ENCODE measurements at regions not wholly inside any gene's neighbourhood (a gene's known extent, or its start where the extent isn't known, plus 50 kb on each side); places are given as distances from the start of the nearest gene placed in this dataset.

- H3K9ac ChIP-seq (ENCODE audit: low read depth, low read length) = no peak overlapping the region
- H3K36me3 ChIP-seq (ENCODE audit: insufficient read depth, low read length) = no peaks in the 10 kb centered on the region
- H3K4me2 ChIP-seq (ENCODE audit: low read length) = no peak overlapping the region
- H3K4me1 ChIP-seq (ENCODE audit: control insufficient read depth, insufficient read depth, low read length) = no peaks in the 10 kb centered on the region
- no peak overlapping the region for H3K4me3 ChIP-seq (ENCODE audit: low read length)
- H3K27me3 ChIP-seq (ENCODE audit: control insufficient read depth, insufficient read depth, low read length) = peaks cover 8% of the 10 kb centered on the region
- H3K9me3 ChIP-seq (replicated peaks; ENCODE audit: low read length) = no peaks in the 10 kb centered on the region
These were observed 263.0 kb upstream of the UBASH3B start for GRCh38 chr11:122392508-122392907.

DNA sequence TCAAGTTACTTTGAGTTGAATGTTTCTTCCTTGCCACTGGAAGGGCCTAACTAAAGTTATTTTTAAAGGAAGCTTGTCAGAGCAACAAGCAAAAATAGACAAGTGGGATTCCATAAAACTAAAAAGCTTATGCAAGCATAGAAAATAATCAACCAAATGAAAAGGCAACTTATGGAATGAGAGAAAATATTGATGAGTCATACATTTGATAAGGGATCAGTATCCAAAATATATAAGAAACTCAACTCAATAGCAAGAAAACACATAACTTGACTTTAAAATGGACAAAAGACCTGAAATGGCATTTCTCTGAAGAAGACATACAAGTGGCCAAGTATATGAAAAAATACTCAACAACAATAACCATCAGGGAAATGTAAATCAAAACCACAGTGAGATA, 264.5 kb upstream of the UBASH3B start:
- H3K4me3 ChIP-seq (ENCODE audit: low read length) = no peak overlapping the region
- peaks cover 14% of the 10 kb centered on the region for H3K27me3 ChIP-seq (ENCODE audit: control insufficient read depth, insufficient read depth, low read length)
- no peak overlapping the region for H3K4me2 ChIP-seq (ENCODE audit: low read length)
- H3K36me3 ChIP-seq (ENCODE audit: insufficient read depth, low read length) = no peaks in the 10 kb centered on the region
- no peaks in the 10 kb centered on the region for H3K4me1 ChIP-seq (ENCODE audit: control insufficient read depth, insufficient read depth, low read length)
- no peaks in the 10 kb centered on the region for H3K9me3 ChIP-seq (replicated peaks; ENCODE audit: low read length)
- H3K9ac ChIP-seq (ENCODE audit: low read depth, low read length) = no peak overlapping the region

GRCh38 chr11:122383186-122383585, 267.2 kb upstream of the BLID start:
- Histone ChIP-seq H3K4me3 (ENCODE audit: low read length) (no peak overlapping the region), H3K4me2 (ENCODE audit: low read length) (no peak overlapping the region), H3K9ac (ENCODE audit: low read depth, low read length) (no peak overlapping the region), H3K4me1 (ENCODE audit: control insufficient read depth, insufficient read depth, low read length) (no peaks in the 10 kb centered on the region), H3K36me3 (ENCODE audit: insufficient read depth, low read length) (no peaks in the 10 kb centered on the region), H3K9me3 (replicated peaks; ENCODE audit: low read length) (no peaks in the 10 kb centered on the region), H3K27me3 (ENCODE audit: control insufficient read depth, insufficient read depth, low read length) (peaks cover 13% of the 10 kb centered on the region)

GRCh38 chr11:122375687-122376399, 259.8 kb upstream of the BLID start:
- no peaks in the 10 kb centered on the region for H3K4me1 ChIP-seq (ENCODE audit: control insufficient read depth, insufficient read depth, low read length)
- no peaks in the 10 kb centered on the region for H3K9me3 ChIP-seq (replicated peaks; ENCODE audit: low read length)

GRCh38 chr11:122368796-122369195, 252.8 kb upstream of the BLID start:
- Histone ChIP-seq H3K9ac (ENCODE audit: low read depth, low read length) (no peak overlapping the region), H3K4me3 (ENCODE audit: low read length) (no peak overlapping the region), H3K27me3 (ENCODE audit: control insufficient read depth, insufficient read depth, low read length) (peaks cover 24% of the 10 kb centered on the region), H3K36me3 (ENCODE audit: insufficient read depth, low read length) (no peaks in the 10 kb centered on the region), H3K4me2 (ENCODE audit: low read length) (no peak overlapping the region), H3K9me3 (replicated peaks; ENCODE audit: low read length) (no peaks in the 10 kb centered on the region), H3K4me1 (ENCODE audit: control insufficient read depth, insufficient read depth, low read length) (no peaks in the 10 kb centered on the region)

More at GRCh38 chr11:122375687-122376399, 259.8 kb upstream of the BLID start:
- Histone ChIP-seq H3K9ac (ENCODE audit: low read depth, low read length) (no peak overlapping the region), H3K4me2 (ENCODE audit: low read length) (no peak overlapping the region), H3K27me3 (ENCODE audit: control insufficient read depth, insufficient read depth, low read length) (peaks cover 9% of the 10 kb centered on the region), H3K4me3 (ENCODE audit: low read length) (no peak overlapping the region), H3K36me3 (ENCODE audit: insufficient read depth, low read length) (no peaks in the 10 kb centered on the region)

DNA sequence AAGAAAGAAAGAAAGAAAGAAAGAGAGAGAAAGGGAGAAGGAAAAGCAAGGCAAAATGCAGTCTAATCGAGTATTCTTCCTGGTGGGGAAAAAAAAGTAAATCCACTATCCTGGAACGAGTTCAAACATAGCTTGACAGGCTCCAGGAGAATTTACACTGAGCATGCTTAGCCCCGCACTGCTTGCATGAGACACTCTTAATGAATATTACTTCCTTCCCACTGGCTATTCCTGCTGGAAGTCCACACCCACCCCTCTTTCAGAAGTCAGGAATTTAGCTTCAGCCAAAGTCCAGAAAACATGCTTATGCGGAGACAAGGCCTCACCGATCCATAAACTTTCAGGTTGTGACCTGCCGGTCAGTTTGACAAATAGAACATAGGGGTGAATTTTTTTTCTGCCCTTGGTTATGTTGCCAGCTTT, 251.8 kb upstream of the BLID start:
- H3K36me3 ChIP-seq (ENCODE audit: insufficient read depth, low read length) = no peaks in the 10 kb centered on the region
- no peak overlapping the region for H3K9ac ChIP-seq (ENCODE audit: low read depth, low read length)
- H3K4me1 ChIP-seq (ENCODE audit: control insufficient read depth, insufficient read depth, low read length) = no peaks in the 10 kb centered on the region
- peaks cover 24% of the 10 kb centered on the region for H3K27me3 ChIP-seq (ENCODE audit: control insufficient read depth, insufficient read depth, low read length)
- no peaks in the 10 kb centered on the region for H3K9me3 ChIP-seq (replicated peaks; ENCODE audit: low read length)
- no peak overlapping the region for H3K4me3 ChIP-seq (ENCODE audit: low read length)
- H3K4me2 ChIP-seq (ENCODE audit: low read length) = no peak overlapping the region

DNA sequence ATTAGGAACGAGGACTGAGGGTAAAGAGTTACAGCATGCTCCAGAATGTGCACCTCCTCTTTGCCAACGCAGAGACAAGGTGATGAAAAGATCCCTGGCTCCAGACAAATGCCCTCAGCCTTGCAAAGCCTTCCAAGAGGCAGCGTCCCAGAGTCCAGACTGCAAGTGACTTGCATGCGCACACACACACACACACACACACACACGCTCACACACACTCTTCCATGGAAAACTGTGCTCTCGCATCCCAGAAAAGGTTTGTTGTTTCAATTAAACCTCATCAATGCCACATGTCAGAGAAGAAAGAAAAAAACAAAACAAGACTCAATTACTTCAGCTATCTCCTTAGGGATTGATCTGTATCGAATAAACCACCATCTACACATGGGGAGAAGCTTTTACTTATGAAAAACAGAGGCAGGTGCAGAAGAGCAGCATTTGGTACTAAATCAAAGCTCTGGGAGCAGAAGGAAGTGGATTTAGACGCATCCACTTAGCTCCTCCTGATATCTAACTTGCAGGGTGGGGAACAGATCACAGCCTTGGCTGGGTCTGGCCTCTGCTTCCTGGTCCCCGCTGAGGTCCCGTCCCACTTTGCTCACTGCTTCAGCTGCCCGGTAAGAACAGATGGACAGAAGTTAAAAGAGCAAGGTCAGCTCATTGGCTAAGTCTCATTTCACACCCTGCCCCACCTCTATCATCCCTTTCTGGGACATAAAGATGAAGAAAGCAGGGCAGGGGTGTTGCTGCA, 249.8 kb upstream of the BLID start:
- Histone ChIP-seq H3K27me3 (ENCODE audit: control insufficient read depth, insufficient read depth, low read length) (peaks cover 22% of the 10 kb centered on the region), H3K9me3 (replicated peaks; ENCODE audit: low read length) (no peaks in the 10 kb centered on the region), H3K36me3 (ENCODE audit: insufficient read depth, low read length) (no peaks in the 10 kb centered on the region), H3K4me2 (ENCODE audit: low read length) (no peak overlapping the region), H3K4me1 (ENCODE audit: control insufficient read depth, insufficient read depth, low read length) (no peaks in the 10 kb centered on the region), H3K4me3 (ENCODE audit: low read length) (no peak overlapping the region), H3K9ac (ENCODE audit: low read depth, low read length) (no peak overlapping the region)

DNA sequence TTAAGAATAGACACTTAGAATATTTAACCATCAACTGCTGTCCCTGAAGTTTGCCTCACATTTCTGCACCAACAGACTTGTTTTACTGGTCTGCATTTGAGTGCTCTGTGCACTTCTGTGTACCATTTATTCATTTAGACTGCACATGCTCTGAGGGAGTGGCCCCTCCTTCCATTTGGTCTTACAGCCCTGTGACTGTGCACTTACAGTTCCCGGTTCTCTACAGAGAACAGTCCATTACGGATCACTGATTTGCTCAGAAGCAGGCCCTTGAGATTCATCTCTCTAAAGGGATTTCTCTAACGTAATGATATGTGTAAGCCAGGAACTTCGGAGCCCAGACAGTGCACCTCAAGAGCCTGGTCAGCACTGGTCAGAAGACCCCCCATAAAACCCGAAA, 247.3 kb upstream of the BLID start:
- H3K9me3 ChIP-seq (replicated peaks; ENCODE audit: low read length) = no peaks in the 10 kb centered on the region
- no peaks in the 10 kb centered on the region for H3K4me1 ChIP-seq (ENCODE audit: control insufficient read depth, insufficient read depth, low read length)
- H3K4me3 ChIP-seq (ENCODE audit: low read length) = no peak overlapping the region
- no peak overlapping the region for H3K9ac ChIP-seq (ENCODE audit: low read depth, low read length)
- no peaks in the 10 kb centered on the region for H3K36me3 ChIP-seq (ENCODE audit: insufficient read depth, low read length)
- no peak overlapping the region for H3K4me2 ChIP-seq (ENCODE audit: low read length)
- peaks cover 32% of the 10 kb centered on the region for H3K27me3 ChIP-seq (ENCODE audit: control insufficient read depth, insufficient read depth, low read length)

DNA sequence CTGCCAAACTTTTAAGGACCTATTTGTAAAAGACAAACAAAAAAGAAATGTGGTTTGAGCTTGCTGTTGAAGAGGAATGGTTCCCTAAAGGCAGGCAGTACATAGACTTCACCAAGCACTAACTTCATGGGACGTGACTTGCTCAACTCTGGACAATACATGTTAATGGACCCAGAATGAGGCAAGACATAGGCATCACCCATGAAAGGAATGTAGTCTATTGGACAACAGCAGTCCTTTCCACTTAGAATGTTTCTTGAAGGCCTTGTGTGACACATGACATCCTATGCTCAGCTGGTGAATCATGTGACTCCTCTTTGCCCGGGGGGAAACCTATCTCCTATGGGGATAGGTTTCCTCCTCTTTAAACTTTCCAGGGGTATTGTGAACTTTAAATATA, 246.4 kb upstream of the BLID start:
- H3K4me2 ChIP-seq (ENCODE audit: low read length) = no peak overlapping the region
- H3K4me3 ChIP-seq (ENCODE audit: low read length) = no peak overlapping the region
- peaks cover 36% of the 10 kb centered on the region for H3K27me3 ChIP-seq (ENCODE audit: control insufficient read depth, insufficient read depth, low read length)
- H3K4me1 ChIP-seq (ENCODE audit: control insufficient read depth, insufficient read depth, low read length) = no peaks in the 10 kb centered on the region
- H3K9me3 ChIP-seq (replicated peaks; ENCODE audit: low read length) = no peaks in the 10 kb centered on the region
- no peak overlapping the region for H3K9ac ChIP-seq (ENCODE audit: low read depth, low read length)
- no peaks in the 10 kb centered on the region for H3K36me3 ChIP-seq (ENCODE audit: insufficient read depth, low read length)

GRCh38 chr11:122360875-122361274, 244.9 kb upstream of the BLID start:
- Histone ChIP-seq H3K4me3 (ENCODE audit: low read length) (no peak overlapping the region), H3K4me2 (ENCODE audit: low read length) (no peak overlapping the region), H3K9ac (ENCODE audit: low read depth, low read length) (no peak overlapping the region), H3K4me1 (ENCODE audit: control insufficient read depth, insufficient read depth, low read length) (no peaks in the 10 kb centered on the region), H3K36me3 (ENCODE audit: insufficient read depth, low read length) (no peaks in the 10 kb centered on the region), H3K9me3 (replicated peaks; ENCODE audit: low read length) (no peaks in the 10 kb centered on the region), H3K27me3 (ENCODE audit: control insufficient read depth, insufficient read depth, low read length) (peaks cover 32% of the 10 kb centered on the region)

GRCh38 chr11:122359081-122359571, 243.1 kb upstream of the BLID start:
- no peak overlapping the region for H3K4me3 ChIP-seq (ENCODE audit: low read length)
- no peak overlapping the region for H3K9ac ChIP-seq (ENCODE audit: low read depth, low read length)
- H3K4me1 ChIP-seq (ENCODE audit: control insufficient read depth, insufficient read depth, low read length) = no peaks in the 10 kb centered on the region
- H3K4me2 ChIP-seq (ENCODE audit: low read length) = no peak overlapping the region
- H3K27me3 ChIP-seq (ENCODE audit: control insufficient read depth, insufficient read depth, low read length) = peaks cover 24% of the 10 kb centered on the region
- H3K36me3 ChIP-seq (ENCODE audit: insufficient read depth, low read length) = no peaks in the 10 kb centered on the region
- H3K9me3 ChIP-seq (replicated peaks; ENCODE audit: low read length) = no peaks in the 10 kb centered on the region
